ENCODE measurements at regions not wholly inside any gene's neighbourhood (a gene's known extent, or its start where the extent isn't known, plus 50 kb on each side); places are given as distances from the start of the nearest gene placed in this dataset.

DNA sequence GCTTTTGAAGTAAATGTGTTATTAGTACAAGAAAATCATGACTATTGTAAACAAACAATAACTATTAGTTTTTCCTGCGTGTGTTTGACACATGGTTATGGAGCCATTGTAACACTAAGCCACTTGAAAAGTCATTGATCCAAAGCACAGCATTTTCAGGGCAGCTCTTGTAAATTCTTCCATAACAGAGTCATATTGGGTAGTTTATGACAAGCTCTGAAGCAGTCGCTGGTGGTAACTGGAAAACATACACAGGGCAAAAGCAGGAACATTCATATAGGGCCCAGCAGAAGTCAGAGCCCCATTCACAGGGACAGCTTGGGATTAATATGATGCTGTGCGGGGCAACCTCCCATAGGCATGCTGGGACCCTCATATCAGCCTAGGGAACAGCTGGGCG lies 483.2 kb upstream of the PTBP2 start:
- POLR2A ChIA-PET, result no interaction called here
- H3K4me1 Mint-ChIP-seq, result no peaks in the 10 kb centered on the region
- no peaks in the 10 kb centered on the region for H3K27me3 Mint-ChIP-seq
- Histone ChIP-seq H3K4me3 (ENCODE audit: low read length) (no peak overlapping the region), H3K4me1 (ENCODE audit: insufficient read depth, low read length) (no peaks in the 10 kb centered on the region), H3K9me3 (ENCODE audit: low read length) (no peaks in the 10 kb centered on the region), H3K27me3 (ENCODE audit: insufficient read depth, low read length, poor library complexity, severe bottlenecking) (no peaks in the 10 kb centered on the region), H3K36me3 (ENCODE audit: insufficient read depth, low read length) (no peaks in the 10 kb centered on the region), H3K27ac (ENCODE audit: low read depth, low read length) (no peak overlapping the region)
- H3K27ac Mint-ChIP-seq, result no peak overlapping the region
- no peaks in the 10 kb centered on the region for H3K9me3 Mint-ChIP-seq
- no peak overlapping the region for H3K4me3 Mint-ChIP-seq
- CTCF ChIA-PET, result no interaction called here
- no peak for DNase-seq
- no peaks in the 10 kb centered on the region for H3K36me3 Mint-ChIP-seq

DNA sequence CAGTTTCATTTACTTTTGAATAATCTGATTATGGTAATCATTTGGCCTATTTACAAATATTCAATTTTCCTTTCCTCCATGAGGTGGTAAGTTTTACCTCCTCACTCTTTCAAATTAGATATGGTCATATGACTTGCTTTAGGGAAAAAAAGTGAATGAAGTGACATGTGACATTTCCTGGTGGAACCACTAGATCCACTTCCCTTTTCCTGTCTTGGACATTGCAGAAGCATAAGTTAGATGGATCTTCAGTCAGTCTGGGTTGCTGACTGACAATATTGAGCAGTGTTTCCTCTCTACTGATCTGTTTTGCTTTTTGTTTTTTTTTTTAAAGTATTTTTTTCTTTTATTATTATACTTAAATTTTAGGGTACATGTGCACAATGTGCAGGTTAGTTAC lies 481.1 kb upstream of the PTBP2 start:
- Mint-ChIP-seq H3K4me3 (no peak overlapping the region), H3K27me3 (no peaks in the 10 kb centered on the region), H3K4me1 (no peaks in the 10 kb centered on the region), H3K9me3 (peaks cover 0 to 3% (median 0%) of the 10 kb centered on the region in 5 donors), H3K27ac (no peak overlapping the region), H3K36me3 (no peaks in the 10 kb centered on the region)
- Histone ChIP-seq H3K9me3 (ENCODE audit: low read length) (no peaks in the 10 kb centered on the region), H3K4me1 (ENCODE audit: insufficient read depth, low read length) (no peaks in the 10 kb centered on the region), H3K27ac (ENCODE audit: low read depth, low read length) (no peak overlapping the region), H3K36me3 (ENCODE audit: insufficient read depth, low read length) (no peaks in the 10 kb centered on the region), H3K4me3 (ENCODE audit: low read length) (no peak overlapping the region), H3K27me3 (ENCODE audit: insufficient read depth, low read length, poor library complexity, severe bottlenecking) (no peaks in the 10 kb centered on the region)
- CTCF ChIA-PET, result no interaction called here
- DNase-seq, result no peak
- POLR2A ChIA-PET, result no interaction called here

DNA sequence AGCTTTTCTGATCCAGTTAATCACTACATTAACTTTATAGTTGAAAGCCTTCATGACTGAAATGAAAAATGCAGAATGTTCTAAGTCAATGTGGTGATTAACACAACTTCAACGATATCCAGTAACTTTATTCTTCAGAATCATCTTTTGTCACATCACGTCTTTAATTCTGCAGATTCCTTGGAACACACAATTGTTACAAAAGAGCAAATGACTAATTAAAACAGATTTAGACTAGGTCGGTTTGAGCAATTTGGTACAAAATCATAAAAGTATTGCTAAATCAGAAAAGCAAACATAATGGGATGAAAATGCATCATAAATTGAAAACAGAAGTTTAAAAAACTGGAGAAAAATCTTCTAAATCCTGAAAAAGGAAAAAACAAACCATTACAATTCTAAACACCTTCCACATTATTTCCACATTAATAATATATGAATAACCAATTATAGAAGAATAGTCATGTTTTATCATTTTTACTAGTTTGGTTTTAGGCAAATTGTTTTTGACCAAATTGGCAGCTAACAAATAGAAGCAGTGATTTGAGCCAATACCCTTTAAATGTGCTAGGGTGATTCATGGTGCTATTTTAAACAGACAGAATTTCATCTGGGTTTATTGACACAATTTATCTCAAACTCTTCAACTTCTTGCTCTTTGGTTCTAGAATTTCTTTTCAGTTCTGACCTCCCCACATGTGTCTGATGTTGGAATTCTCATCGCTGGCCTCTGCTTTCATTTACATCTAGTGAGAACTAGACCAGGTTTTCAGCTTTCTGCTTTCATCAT lies 468.1 kb upstream of the PTBP2 start:
- no peak overlapping the region for H3K27ac ChIP-seq (ENCODE audit: low read depth, low read length)
- H3K4me1 ChIP-seq (ENCODE audit: insufficient read depth, low read length), result no peaks in the 10 kb centered on the region
- H3K4me3 ChIP-seq (ENCODE audit: low read length), result no peak overlapping the region
- no peaks in the 10 kb centered on the region for H3K4me1 Mint-ChIP-seq
- POLR2A ChIA-PET, result no interaction called here
- H3K27me3 Mint-ChIP-seq, result peaks cover 0 to 2% of the 10 kb centered on the region in 2 donors
- no peak overlapping the region for H3K4me3 Mint-ChIP-seq
- DNase-seq, result no peak
- no peak overlapping the region for H3K27ac Mint-ChIP-seq
- H3K9me3 ChIP-seq (ENCODE audit: low read length), result no peaks in the 10 kb centered on the region
- peaks cover 0 to 5% (median 3%) of the 10 kb centered on the region in 5 donors for H3K9me3 Mint-ChIP-seq
- no peaks in the 10 kb centered on the region for H3K36me3 Mint-ChIP-seq
- no peaks in the 10 kb centered on the region for H3K36me3 ChIP-seq (ENCODE audit: insufficient read depth, low read length)
- H3K27me3 ChIP-seq (ENCODE audit: insufficient read depth, low read length, poor library complexity, severe bottlenecking), result no peaks in the 10 kb centered on the region
- CTCF ChIA-PET, result no interaction called here

DNA sequence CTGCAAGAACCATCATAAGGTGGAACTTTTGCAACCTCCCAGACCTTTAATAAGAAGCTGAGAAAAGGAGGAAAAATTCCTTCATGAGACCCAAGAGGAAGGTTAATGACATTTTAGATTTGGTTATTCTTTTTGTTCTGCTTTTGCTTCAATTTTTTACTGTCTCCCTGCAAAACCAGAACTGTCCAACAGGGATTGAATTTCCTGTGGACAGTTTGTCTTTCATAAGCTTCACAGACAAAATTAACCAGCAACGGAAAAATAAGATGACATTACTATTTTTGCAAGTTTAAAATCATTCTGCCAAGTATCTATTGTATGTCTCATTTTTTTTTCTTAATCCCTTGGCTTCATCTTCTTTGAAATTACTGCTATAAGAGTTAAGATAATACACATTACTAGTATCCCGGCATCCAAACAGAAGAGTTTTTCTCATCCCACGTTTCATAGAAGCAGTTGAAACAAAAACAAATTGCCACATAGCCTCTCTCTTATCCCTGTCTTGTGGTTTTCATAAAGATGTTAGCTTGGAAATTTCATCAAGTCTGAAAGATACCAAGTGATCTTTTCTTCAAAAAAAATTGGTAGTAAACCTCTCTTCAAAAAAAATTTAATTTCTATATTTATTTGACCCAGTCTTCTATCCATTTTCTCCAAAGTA lies 465.3 kb upstream of the PTBP2 start:
- no peaks in the 10 kb centered on the region for H3K27me3 ChIP-seq (ENCODE audit: insufficient read depth, low read length, poor library complexity, severe bottlenecking)
- no peak overlapping the region for H3K4me3 ChIP-seq (ENCODE audit: low read length)
- Mint-ChIP-seq H3K27me3 (peaks cover 0 to 2% of the 10 kb centered on the region in 2 donors), H3K4me3 (no peak overlapping the region), H3K27ac (no peak overlapping the region), H3K9me3 (peaks cover 0 to 12% (median 5%) of the 10 kb centered on the region in 5 donors), H3K36me3 (no peaks in the 10 kb centered on the region), H3K4me1 (no peaks in the 10 kb centered on the region)
- H3K4me1 ChIP-seq (ENCODE audit: insufficient read depth, low read length), result no peaks in the 10 kb centered on the region
- H3K27ac ChIP-seq (ENCODE audit: low read depth, low read length), result no peak overlapping the region
- no peak for DNase-seq
- no peaks in the 10 kb centered on the region for H3K9me3 ChIP-seq (ENCODE audit: low read length)
- ChIA-PET POLR2A (no interaction called here), CTCF (no interaction called here)
- H3K36me3 ChIP-seq (ENCODE audit: insufficient read depth, low read length), result no peaks in the 10 kb centered on the region

DNA sequence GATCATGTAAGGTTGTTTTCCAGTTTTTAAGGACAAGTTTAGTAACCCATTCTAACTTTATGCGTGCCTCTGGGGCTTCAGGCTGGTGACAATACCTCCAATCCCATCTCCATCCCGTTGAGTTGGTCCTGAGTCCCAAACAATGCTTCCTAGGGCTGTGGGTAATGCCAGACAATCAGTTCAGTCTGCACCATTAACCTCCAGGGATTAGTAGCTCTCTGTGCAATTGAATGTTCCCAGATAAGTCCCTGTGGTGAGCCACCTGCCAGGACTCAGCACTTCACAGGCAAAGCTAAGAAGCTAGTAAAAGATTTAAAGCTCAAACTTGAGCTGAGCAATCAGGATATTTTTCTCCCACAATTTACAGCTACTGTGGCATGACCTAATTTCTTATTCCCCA lies 462.2 kb upstream of the PTBP2 start:
- peaks cover 0 to 2% of the 10 kb centered on the region in 2 donors for H3K27me3 Mint-ChIP-seq

DNA sequence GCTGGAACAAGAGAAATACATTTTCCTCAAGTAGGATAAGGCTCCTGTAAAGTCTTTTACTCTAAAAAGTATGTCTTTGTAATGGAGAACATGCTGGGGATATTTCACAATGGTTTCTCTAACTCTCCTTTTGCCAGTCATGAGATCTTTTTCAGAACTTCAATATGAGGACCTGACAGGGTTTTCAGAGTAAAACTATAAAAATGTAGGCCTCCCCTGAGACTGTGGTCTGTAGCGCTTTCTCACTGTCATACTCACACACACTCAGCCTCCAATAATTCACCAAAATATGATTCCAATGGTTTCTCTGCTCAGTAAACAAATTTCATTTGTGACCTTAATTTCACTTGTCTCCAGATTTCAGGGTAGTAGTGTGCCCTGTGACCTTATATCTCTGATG lies 440.1 kb upstream of the PTBP2 start:
- Histone ChIP-seq H3K27ac (ENCODE audit: low read depth, low read length) (no peak overlapping the region), H3K4me3 (ENCODE audit: low read length) (no peak overlapping the region), H3K9me3 (ENCODE audit: low read length) (no peaks in the 10 kb centered on the region), H3K36me3 (ENCODE audit: insufficient read depth, low read length) (no peaks in the 10 kb centered on the region), H3K27me3 (ENCODE audit: insufficient read depth, low read length, poor library complexity, severe bottlenecking) (no peaks in the 10 kb centered on the region), H3K4me1 (ENCODE audit: insufficient read depth, low read length) (no peaks in the 10 kb centered on the region)
- POLR2A ChIA-PET, result no interaction called here
- Mint-ChIP-seq H3K4me3 (no peak overlapping the region), H3K9me3 (peaks cover 1 to 30% (median 12%) of the 10 kb centered on the region in 5 donors), H3K36me3 (peaks cover 0 to 4% (median 0%) of the 10 kb centered on the region in 3 donors), H3K27ac (no peak overlapping the region), H3K27me3 (no peaks in the 10 kb centered on the region), H3K4me1 (no peaks in the 10 kb centered on the region)
- DNase-seq, result no peak
- CTCF ChIA-PET, result no interaction called here

More for the DNA sequence above, 462.2 kb upstream of the PTBP2 start:
- Histone ChIP-seq H3K4me1 (ENCODE audit: insufficient read depth, low read length) (no peaks in the 10 kb centered on the region), H3K36me3 (ENCODE audit: insufficient read depth, low read length) (no peaks in the 10 kb centered on the region), H3K27me3 (ENCODE audit: insufficient read depth, low read length, poor library complexity, severe bottlenecking) (no peaks in the 10 kb centered on the region), H3K27ac (ENCODE audit: low read depth, low read length) (no peak overlapping the region), H3K4me3 (ENCODE audit: low read length) (no peak overlapping the region), H3K9me3 (ENCODE audit: low read length) (no peaks in the 10 kb centered on the region)
- Mint-ChIP-seq H3K27ac (no peak overlapping the region), H3K36me3 (no peaks in the 10 kb centered on the region), H3K4me1 (no peaks in the 10 kb centered on the region), H3K9me3 (peaks cover 0 to 15% (median 5%) of the 10 kb centered on the region in 5 donors), H3K4me3 (no peak overlapping the region)
- ChIA-PET POLR2A (no interaction called here), CTCF (no interaction called here)
- no peak for DNase-seq

DNA sequence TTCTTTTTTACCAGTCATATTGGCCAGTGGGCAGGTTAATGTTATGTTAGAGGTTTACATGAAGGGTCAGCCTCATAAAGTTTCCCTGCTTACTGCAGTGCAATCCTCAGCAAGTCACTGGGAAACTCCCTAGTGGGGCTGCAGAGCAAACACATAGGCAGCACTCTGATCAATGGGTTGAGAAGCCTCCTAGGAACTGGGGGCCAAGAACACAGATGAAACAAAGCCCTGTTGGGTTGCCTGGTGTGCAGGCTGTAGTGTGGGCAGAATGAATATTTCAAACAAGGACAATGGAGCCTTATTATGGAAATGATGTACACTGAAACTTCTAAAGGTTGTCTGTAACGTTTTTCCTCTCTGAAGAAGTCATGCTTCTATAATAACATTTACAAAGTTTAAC lies 431.6 kb upstream of the PTBP2 start:
- ChIA-PET CTCF (no interaction called here), POLR2A (no interaction called here)
- Histone ChIP-seq H3K27me3 (ENCODE audit: insufficient read depth, low read length, poor library complexity, severe bottlenecking) (no peaks in the 10 kb centered on the region), H3K9me3 (ENCODE audit: low read length) (no peaks in the 10 kb centered on the region), H3K4me1 (ENCODE audit: insufficient read depth, low read length) (no peaks in the 10 kb centered on the region), H3K36me3 (ENCODE audit: insufficient read depth, low read length) (no peaks in the 10 kb centered on the region), H3K4me3 (ENCODE audit: low read length) (no peak overlapping the region), H3K27ac (ENCODE audit: low read depth, low read length) (no peak overlapping the region)
- H3K9me3 Mint-ChIP-seq, result peaks cover 8 to 31% (median 19%) of the 10 kb centered on the region in 5 donors
- no peaks in the 10 kb centered on the region for H3K36me3 Mint-ChIP-seq
- H3K27ac Mint-ChIP-seq, result no peak overlapping the region
- peaks cover 0 to 1% of the 10 kb centered on the region in 2 donors for H3K27me3 Mint-ChIP-seq
- DNase-seq, result no peak
- no peak overlapping the region for H3K4me3 Mint-ChIP-seq
- no peaks in the 10 kb centered on the region for H3K4me1 Mint-ChIP-seq

DNA sequence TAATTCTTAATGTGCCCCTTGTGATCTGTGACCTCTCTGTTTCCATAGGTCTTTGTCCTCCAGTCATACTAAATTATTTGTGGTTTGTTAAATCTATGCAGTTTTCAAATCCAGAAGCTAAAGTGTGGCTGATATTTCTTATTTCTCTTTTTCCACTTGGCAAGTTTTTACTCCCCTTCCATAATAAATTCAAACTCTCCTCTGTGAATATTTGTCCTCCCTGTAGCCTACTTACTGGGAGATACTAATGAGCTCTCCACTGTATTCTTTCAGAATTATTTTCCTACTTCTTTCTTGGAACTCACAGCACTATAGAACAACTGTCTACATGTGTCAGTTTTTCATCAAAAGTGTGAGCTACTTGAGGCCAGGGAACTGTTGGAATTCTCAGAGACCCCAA lies 430.8 kb upstream of the PTBP2 start:
- Mint-ChIP-seq H3K36me3 (no peaks in the 10 kb centered on the region), H3K4me3 (no peak overlapping the region), H3K4me1 (no peaks in the 10 kb centered on the region), H3K27ac (no peak overlapping the region), H3K27me3 (peaks cover 0 to 1% of the 10 kb centered on the region in 2 donors), H3K9me3 (peaks cover 7 to 29% (median 19%) of the 10 kb centered on the region in 5 donors)
- no peaks in the 10 kb centered on the region for H3K9me3 ChIP-seq (ENCODE audit: low read length)
- CTCF ChIA-PET, result no interaction called here
- no peaks in the 10 kb centered on the region for H3K4me1 ChIP-seq (ENCODE audit: insufficient read depth, low read length)
- no peak for DNase-seq
- H3K27ac ChIP-seq (ENCODE audit: low read depth, low read length), result no peak overlapping the region
- H3K4me3 ChIP-seq (ENCODE audit: low read length), result no peak overlapping the region
- no peaks in the 10 kb centered on the region for H3K36me3 ChIP-seq (ENCODE audit: insufficient read depth, low read length)
- POLR2A ChIA-PET, result no interaction called here
- H3K27me3 ChIP-seq (ENCODE audit: insufficient read depth, low read length, poor library complexity, severe bottlenecking), result no peaks in the 10 kb centered on the region

Data from CD8-positive, alpha-beta memory T cell (primary cell).